ENCODE measurements at regions not wholly inside any gene's neighbourhood (a gene's known extent, or its start where the extent isn't known, plus 50 kb on each side); places are given as distances from the start of the nearest gene placed in this dataset.

- TF ChIP-seq MAX (IDR thresholded peaks at IDR 0.05), result no peak
- TF ChIP-seq USF2 (IDR thresholded peaks at IDR 0.05), result no peak
- no peak for TF ChIP-seq BHLHE40 (IDR thresholded peaks at IDR 0.05; ENCODE audit: low read depth, low read length)
- TF ChIP-seq BCL3 (IDR thresholded peaks at IDR 0.05), result no peak
- TF ChIP-seq CTCF (IDR thresholded peaks at IDR 0.05), result no peak
- no peak for TF ChIP-seq SMC3 (IDR thresholded peaks at IDR 0.05)
- TF ChIP-seq EP300 (IDR thresholded peaks at IDR 0.05), result no peak
- no peak for TF ChIP-seq NR3C1 (IDR thresholded peaks at IDR 0.05)
- no peak for TF ChIP-seq POLR2A (IDR thresholded peaks at IDR 0.05; ENCODE audit: low read length)
- no peak for TF ChIP-seq RAD21 (conservative IDR thresholded peaks at IDR 0.05 in 1 of 2, IDR thresholded peaks at IDR 0.05 in 1 of 2)
- no peak for TF ChIP-seq EHMT2 (IDR thresholded peaks at IDR 0.05; ENCODE audit: low read depth)
- no peak for TF ChIP-seq REST (IDR thresholded peaks at IDR 0.05)
- TF ChIP-seq ZFP36 (IDR thresholded peaks at IDR 0.05; ENCODE audit: borderline replicate concordance, partially characterized antibody), result no peak
Observed at GRCh38 chr3:180296971-180297370, 260.2 kb upstream of the PEX5L start.
